ENCODE measurements at regions not wholly inside any gene's neighbourhood (a gene's known extent, or its start where the extent isn't known, plus 50 kb on each side); places are given as distances from the start of the nearest gene placed in this dataset.

- TF ChIP-seq PRDM10 (tag by site-specific recombination; IDR thresholded peaks at IDR 0.05) (no peak), KLF16 (tag by site-specific recombination; IDR thresholded peaks at IDR 0.05) (no peak), CTCF (tag by site-specific recombination; IDR thresholded peaks at IDR 0.05) (no peak), KLF8 (tag by site-specific recombination; IDR thresholded peaks at IDR 0.05) (no peak), ZNF792 (tag by site-specific recombination; IDR thresholded peaks at IDR 0.05) (no peak), ZFP3 (tag by site-specific recombination; IDR thresholded peaks at IDR 0.05; ENCODE audit: low read depth) (no peak), ZIC2 (tag by site-specific recombination; IDR thresholded peaks at IDR 0.05) (no peak)
Observed at GRCh38 chr9:119487118-119487827, 118.0 kb upstream of the BRINP1 start.

Data from HEK293 (cell line).